H1 (cell line): ENCODE measurements at regions not wholly inside any gene's neighbourhood (a gene's known extent, or its start where the extent isn't known, plus 50 kb on each side); places are given as distances from the start of the nearest gene placed in this dataset.

Experiments
- CTCF ChIP-seq, 3 experiments: IDR thresholded peaks; 1 replicate in 2 of 3; 2 replicates in 1 of 3; pipeline versions ENCODE4 v1.5.1 to v1.6.1; 2011; ENCODE audit warnings: low read length in 3 of 3, mild to moderate bottlenecking in 3 of 3, inconsistent platforms in 2 of 3, low read depth in 1 of 3, moderate library complexity in 1 of 3; ENCODE audit not compliant: insufficient read depth in 1 of 3; ENCODE audit errors: control extremely low read depth in 1 of 3
- HDAC6 ChIP-seq: IDR thresholded peaks from one replicate; pipeline ENCODE4 v1.7.1; 2012; ENCODE audit warnings: low read depth, mild to moderate bottlenecking, inconsistent platforms, low read length, moderate library complexity
- NANOG ChIP-seq: IDR thresholded peaks from 2 replicates; pipeline ENCODE4 v1.6.1; 2011; ENCODE audit warnings: low read length, low read depth, mild to moderate bottlenecking, inconsistent platforms; ENCODE audit not compliant: insufficient read depth, poor library complexity, severe bottlenecking
- TEAD4 ChIP-seq: IDR thresholded peaks from 2 replicates; pipeline ENCODE4 v1.6.1; 2012; ENCODE audit warnings: low read depth, low read length, inconsistent platforms, mixed read lengths
- ZNF274 ChIP-seq: IDR thresholded peaks from 2 replicates; pipeline ENCODE4 v1.7.0; 2012; ENCODE audit warnings: low read length, borderline replicate concordance; ENCODE audit errors: extremely low read depth

GRCh38 chr1:177811429-177811828, 158.4 kb downstream of the SEC16B start (continued):
- TF ChIP-seq CTCF (IDR thresholded peaks at IDR 0.05; ENCODE audit: control extremely low read depth in 1 of 3, insufficient read depth in 1 of 3, low read depth in 1 of 3, low read length in 3 of 3) (no peak), HDAC6 (no peak), ZNF274 (no peak), NANOG (no peak), TEAD4 (no peak)
